Choroid plexus epithelial cell (primary cell): ENCODE measurements at regions not wholly inside any gene's neighbourhood (a gene's known extent, or its start where the extent isn't known, plus 50 kb on each side); places are given as distances from the start of the nearest gene placed in this dataset.

Experiments
- DNase-seq: peaks from one replicate; pipeline ENCODE4 v3.0.0-alpha.2; 2010; ENCODE audit warnings: low read depth
- H3K4me3 ChIP-seq: 2 replicates; pipeline ENCODE4 v1.5.1; 2011; ENCODE audit warnings: low read depth, mild to moderate bottlenecking, control low read depth, low read length, moderate library complexity
- TF ChIP-seq, protein P1 (sequence below): conservative IDR thresholded peaks from 2 replicates; pipeline ENCODE4 v1.5.1; 2011; ENCODE audit warnings: low read depth, mild to moderate bottlenecking, control low read depth, inconsistent platforms, low read length, moderate library complexity

DNA sequence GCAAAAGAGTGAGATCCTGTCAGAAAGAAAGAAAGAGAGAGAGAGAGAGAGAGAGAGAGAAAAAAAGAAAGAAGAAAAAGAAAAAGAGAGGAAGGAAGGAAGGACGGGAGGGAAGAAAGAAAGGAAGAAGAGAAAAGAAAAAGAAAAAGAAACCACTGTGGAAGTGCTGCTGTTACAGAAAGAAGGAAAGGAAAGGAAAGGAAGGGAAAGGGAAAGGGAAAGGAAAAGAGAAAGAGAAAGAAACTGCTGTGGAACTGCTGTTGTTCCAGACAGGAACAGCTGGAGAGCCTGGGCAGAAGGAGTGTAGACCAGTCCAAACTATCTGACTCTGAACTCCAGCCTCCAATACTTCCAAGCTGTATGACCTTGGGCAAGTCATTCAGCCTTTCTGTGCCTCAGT is 220.7 kb upstream of the WWC1 start:
- H3K4me3 ChIP-seq, result no peak overlapping the region
- TF ChIP-seq, protein P1, sequence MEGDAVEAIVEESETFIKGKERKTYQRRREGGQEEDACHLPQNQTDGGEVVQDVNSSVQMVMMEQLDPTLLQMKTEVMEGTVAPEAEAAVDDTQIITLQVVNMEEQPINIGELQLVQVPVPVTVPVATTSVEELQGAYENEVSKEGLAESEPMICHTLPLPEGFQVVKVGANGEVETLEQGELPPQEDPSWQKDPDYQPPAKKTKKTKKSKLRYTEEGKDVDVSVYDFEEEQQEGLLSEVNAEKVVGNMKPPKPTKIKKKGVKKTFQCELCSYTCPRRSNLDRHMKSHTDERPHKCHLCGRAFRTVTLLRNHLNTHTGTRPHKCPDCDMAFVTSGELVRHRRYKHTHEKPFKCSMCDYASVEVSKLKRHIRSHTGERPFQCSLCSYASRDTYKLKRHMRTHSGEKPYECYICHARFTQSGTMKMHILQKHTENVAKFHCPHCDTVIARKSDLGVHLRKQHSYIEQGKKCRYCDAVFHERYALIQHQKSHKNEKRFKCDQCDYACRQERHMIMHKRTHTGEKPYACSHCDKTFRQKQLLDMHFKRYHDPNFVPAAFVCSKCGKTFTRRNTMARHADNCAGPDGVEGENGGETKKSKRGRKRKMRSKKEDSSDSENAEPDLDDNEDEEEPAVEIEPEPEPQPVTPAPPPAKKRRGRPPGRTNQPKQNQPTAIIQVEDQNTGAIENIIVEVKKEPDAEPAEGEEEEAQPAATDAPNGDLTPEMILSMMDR, result no peak
- no peak for DNase-seq

DNA sequence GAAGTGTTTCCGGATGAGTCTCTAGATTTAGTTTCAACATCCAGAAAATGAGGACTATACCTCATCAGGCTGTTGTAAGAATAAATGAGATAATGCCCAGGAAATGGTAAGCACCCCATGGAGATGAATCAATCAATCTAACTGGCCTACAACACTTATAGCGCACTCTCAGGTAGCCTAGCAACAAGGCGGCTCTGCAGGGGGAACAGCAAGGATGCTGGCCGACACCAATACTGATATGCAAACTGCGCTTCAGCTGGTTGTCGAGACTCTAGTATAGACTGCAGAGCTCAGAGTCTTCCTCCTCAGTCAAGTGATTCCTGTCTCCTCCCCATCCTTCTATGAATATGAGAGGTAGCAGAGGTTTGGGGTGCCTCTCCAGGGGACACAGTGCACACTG is 218.8 kb upstream of the WWC1 start:
- H3K4me3 ChIP-seq, result no peak overlapping the region
- DNase-seq, result no peak
- TF ChIP-seq, protein P1, result no peak

- TF ChIP-seq, protein P1, result no peak
- DNase-seq, result no peak
- H3K4me3 ChIP-seq, result no peak overlapping the region
Measured at GRCh38 chr5:168073311-168073710, 218.1 kb upstream of the WWC1 start.

- TF ChIP-seq, protein P1, result no peak
- no peak overlapping the region for H3K4me3 ChIP-seq
- peak; percentile 8 for DNase-seq
Measured at GRCh38 chr5:168073991-168074800, 217.2 kb upstream of the WWC1 start.

DNA sequence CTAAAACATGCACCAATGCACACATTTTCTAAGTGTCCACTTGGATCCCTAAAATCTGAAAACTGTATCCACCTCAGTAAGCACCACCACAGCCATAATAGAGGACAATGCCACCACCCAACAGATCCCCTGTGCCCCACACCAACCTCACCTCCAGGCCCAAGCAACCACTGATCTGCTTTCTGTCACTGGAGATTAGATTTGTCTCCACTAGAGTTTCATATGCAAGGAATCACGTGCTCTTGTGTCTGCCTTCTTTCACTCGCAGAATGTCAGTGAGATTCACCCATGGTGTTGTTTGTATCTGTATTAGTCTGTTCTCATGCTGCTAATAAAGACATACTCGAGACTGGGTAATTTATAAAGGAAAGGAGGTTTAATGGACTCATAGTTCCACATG is 216.1 kb upstream of the WWC1 start:
- no peak overlapping the region for H3K4me3 ChIP-seq
- TF ChIP-seq, protein P1, result no peak
- no peak for DNase-seq

GRCh38 chr5:168076561-168076991 is 214.9 kb upstream of the WWC1 start:
- no peak overlapping the region for H3K4me3 ChIP-seq
- TF ChIP-seq, protein P1, result peak; percentile 75
- peak; percentile 56 for DNase-seq
